Type B pancreatic cell (in vitro differentiated cells): ENCODE measurements at regions not wholly inside any gene's neighbourhood (a gene's known extent, or its start where the extent isn't known, plus 50 kb on each side); places are given as distances from the start of the nearest gene placed in this dataset.

ENCODE experiments used
- DNase-seq: peaks from one replicate; pipeline ENCODE4 v3.0.0; 2021; ENCODE audit warnings: mixed read lengths; ENCODE audit not compliant: unreplicated experiment; ENCODE audit errors: extremely low spot score
- H3K27ac Mint-ChIP-seq: 2 replicates; pipeline ENCODE4 v1.8.0; 2021; ENCODE audit warnings: mild to moderate bottlenecking, mixed read lengths
- H3K27me3 Mint-ChIP-seq: 2 replicates; pipeline ENCODE4 v1.8.0; 2021; ENCODE audit warnings: mixed read lengths
- H3K36me3 Mint-ChIP-seq: 2 replicates; pipeline ENCODE4 v1.8.0; 2021; ENCODE audit warnings: mixed read lengths
- H3K4me1 Mint-ChIP-seq: one replicate; pipeline ENCODE4 v1.8.0; 2021; ENCODE audit warnings: mixed read lengths; ENCODE audit not compliant: unreplicated experiment
- H3K4me3 Mint-ChIP-seq: 2 replicates; pipeline ENCODE4 v1.8.0; 2021; ENCODE audit warnings: mild to moderate bottlenecking, mixed read lengths
- H3K9me3 Mint-ChIP-seq: 2 replicates; pipeline ENCODE4 v1.8.0; 2021; ENCODE audit warnings: mixed read lengths
- TF ChIP-seq, protein P1 (sequence below): fragments of 200-600 bp; sonication (generic); conservative IDR thresholded peaks from 2 replicates; pipeline ENCODE4 v1.5.0; 2021; ENCODE audit warnings: antibody characterized with exemption, mild to moderate bottlenecking

DNA sequence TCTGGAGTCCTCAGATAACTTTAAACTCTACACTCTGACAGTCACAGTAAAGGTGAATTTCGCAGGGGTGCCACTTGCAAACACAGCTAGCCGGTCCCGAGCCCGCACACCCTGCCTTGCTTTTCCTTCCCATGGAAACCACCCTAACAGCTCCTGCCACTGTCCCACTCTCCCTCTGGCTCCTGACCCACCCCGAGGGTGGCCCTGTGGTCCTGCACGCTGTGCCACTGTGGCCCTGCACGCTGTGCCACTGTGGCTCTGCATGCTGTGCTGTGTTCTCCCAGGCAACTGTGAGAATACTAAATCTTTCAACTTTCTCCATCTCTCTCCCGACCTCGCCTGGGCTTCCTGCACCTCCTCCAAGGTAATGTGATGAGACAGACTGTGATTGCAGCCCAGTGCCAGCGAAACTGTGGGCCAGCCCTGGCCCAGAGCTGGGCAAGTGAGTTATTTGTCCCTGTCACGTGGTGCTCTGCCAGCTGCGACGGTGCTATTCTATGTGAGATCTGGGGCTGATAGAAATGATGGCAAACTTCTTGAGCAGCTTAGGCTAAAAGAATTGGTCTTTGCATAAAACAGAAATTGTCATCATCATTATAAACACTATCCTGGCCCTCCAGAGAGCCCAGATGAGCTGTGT, 63.4 kb upstream of the TARBP1 start:
- Mint-ChIP-seq H3K27ac (peak overlapping the region; percentile 34), H3K4me1 (peaks cover 70% of the 10 kb centered on the region), H3K9me3 (no peaks in the 10 kb centered on the region), H3K4me3 (no peak overlapping the region), H3K27me3 (no peaks in the 10 kb centered on the region), H3K36me3 (no peaks in the 10 kb centered on the region)
- TF ChIP-seq, protein P1, sequence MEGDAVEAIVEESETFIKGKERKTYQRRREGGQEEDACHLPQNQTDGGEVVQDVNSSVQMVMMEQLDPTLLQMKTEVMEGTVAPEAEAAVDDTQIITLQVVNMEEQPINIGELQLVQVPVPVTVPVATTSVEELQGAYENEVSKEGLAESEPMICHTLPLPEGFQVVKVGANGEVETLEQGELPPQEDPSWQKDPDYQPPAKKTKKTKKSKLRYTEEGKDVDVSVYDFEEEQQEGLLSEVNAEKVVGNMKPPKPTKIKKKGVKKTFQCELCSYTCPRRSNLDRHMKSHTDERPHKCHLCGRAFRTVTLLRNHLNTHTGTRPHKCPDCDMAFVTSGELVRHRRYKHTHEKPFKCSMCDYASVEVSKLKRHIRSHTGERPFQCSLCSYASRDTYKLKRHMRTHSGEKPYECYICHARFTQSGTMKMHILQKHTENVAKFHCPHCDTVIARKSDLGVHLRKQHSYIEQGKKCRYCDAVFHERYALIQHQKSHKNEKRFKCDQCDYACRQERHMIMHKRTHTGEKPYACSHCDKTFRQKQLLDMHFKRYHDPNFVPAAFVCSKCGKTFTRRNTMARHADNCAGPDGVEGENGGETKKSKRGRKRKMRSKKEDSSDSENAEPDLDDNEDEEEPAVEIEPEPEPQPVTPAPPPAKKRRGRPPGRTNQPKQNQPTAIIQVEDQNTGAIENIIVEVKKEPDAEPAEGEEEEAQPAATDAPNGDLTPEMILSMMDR, result no peak
- DNase-seq, result no peak

DNA sequence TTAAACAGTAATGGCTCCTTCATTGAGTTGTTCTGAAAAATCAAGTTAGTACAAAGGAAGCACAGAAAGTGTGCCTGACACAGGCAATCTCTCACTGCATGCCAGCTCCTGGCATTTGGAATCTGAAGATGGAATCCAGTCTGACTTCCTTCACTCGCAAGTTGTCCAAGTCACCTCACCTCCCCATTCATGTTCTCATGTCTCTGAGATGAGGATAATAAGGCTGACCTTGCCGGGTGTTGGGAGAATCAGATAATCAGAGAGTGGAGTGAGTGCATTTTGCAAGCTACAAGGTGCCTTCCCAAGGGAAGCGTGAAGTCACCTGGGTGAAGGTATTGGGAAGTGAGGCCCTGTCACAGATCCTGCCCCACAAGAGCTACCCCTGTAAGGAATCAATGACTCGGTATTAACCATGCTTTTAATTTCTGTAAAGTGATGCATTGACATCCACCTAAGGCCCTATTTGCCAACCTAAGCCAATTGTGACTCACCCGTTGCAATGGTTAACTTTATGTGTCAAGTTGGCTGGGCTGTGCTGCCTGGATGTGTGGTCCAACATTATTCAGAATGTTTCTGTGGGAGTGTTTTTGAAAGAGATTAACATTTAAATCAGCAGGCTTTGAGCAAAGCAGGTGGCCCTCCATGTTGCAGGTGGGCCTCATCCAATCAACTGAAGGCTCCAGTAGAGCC, 62.5 kb upstream of the TARBP1 start:
- Mint-ChIP-seq H3K4me3 (no peak overlapping the region), H3K4me1 (peaks cover 75% of the 10 kb centered on the region), H3K9me3 (no peaks in the 10 kb centered on the region), H3K27ac (peak overlapping the region; percentile 12), H3K27me3 (no peaks in the 10 kb centered on the region), H3K36me3 (no peaks in the 10 kb centered on the region)
- DNase-seq, result no peak
- TF ChIP-seq, protein P1, result no peak

DNA sequence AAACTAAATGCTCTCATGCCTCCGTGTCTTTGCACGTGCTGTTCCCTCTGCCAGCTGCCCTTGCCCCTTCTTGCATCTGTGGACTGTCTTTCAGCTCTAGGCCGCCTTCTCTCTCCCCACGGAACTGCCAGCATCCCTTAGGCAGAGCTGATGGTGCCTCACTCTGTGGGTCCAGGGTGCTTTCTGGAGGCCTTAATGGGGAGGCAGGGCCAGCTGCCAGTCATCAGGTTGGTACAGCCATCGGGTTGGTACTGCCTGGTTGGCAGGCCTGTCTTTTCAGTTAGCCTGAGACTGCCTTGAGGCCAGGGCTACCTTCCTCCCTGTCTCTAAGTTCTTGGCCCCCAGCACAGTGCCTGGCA, 61.4 kb upstream of the TARBP1 start:
- no peak overlapping the region for H3K4me3 Mint-ChIP-seq
- H3K27me3 Mint-ChIP-seq, result no peaks in the 10 kb centered on the region
- DNase-seq, result no peak
- H3K27ac Mint-ChIP-seq, result no peak overlapping the region
- no peaks in the 10 kb centered on the region for H3K36me3 Mint-ChIP-seq
- H3K4me1 Mint-ChIP-seq, result peaks cover 78% of the 10 kb centered on the region
- H3K9me3 Mint-ChIP-seq, result no peaks in the 10 kb centered on the region
- TF ChIP-seq, protein P1, result no peak

DNA sequence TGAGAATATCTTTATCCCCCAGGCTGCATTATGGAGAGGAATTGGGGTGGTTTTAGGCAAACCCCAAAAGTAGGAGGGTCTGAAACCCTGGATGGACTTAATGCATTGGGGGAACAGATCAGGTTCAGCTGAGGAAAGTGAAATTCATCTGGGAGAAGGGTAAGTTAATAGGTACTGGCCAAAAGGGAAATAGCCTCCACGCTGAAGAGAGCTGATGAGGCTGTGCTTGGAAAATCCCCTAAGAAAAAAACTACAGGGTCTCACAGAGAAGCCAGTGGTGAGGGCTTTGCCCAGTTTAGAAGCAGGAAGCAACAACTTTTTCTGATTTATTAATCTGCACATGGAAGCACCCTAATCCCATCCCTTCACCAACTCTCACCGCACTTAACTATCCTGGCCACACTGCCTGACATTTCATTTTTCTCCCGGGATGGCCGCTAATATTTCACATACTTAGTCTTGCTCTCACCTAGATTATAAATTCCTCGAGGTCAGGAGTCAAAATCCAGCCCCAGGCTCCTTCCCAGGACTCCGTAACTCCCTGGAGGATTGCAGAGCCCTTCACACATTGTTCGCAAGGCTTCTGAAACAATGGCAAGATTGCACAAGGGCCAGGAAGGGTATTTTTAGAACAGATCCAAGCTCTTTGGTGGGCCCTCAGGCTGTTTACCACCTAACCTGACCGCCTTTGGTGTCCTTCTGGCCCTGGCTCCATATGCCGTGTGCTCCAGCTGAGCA, 60.9 kb upstream of the TARBP1 start:
- Mint-ChIP-seq H3K36me3 (no peaks in the 10 kb centered on the region), H3K9me3 (no peaks in the 10 kb centered on the region), H3K27ac (peak overlapping the region; percentile 88), H3K4me3 (peak overlapping the region; percentile 37), H3K27me3 (no peaks in the 10 kb centered on the region), H3K4me1 (peaks cover 78% of the 10 kb centered on the region)
- TF ChIP-seq, protein P1, result no peak
- DNase-seq, result no peak

DNA sequence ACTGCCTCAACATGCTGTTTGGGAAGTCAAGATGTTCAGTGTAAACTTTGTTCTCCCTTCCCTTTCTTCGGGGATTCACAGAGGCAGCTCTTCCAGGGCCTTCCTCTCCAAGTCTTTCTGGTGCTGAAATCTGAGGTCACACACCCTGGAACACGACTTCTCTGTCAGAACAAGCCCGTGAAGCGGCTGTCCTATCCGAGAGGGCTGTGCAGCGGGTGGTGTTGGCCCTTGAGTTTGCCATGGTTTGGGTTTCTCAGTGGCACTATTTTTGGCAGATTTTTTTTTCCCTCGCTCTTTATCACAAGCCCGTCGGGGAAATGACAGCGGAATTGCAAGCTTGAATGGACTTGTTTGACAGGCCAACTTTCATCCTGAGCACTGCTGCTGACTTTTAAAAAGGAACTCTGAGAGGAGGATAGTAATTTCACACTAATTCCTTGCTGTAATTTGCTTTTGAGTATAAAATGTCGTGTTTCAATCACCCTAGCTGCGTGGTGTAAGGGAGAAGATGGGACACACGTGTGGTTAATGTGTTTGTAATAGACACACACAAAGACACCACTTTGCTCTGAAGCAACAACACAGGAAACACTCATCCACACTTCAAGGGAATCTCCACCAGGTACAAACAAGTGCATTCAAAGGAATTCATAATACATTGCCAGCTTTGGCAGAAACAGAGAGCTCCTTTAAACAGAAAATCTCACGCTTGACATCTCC, 60.1 kb upstream of the TARBP1 start:
- H3K9me3 Mint-ChIP-seq, result no peaks in the 10 kb centered on the region
- H3K4me1 Mint-ChIP-seq, result peaks cover 79% of the 10 kb centered on the region
- H3K27ac Mint-ChIP-seq, result peak overlapping the region; percentile 88
- TF ChIP-seq, protein P1, result no peak
- H3K4me3 Mint-ChIP-seq, result peak overlapping the region; percentile 13
- H3K36me3 Mint-ChIP-seq, result no peaks in the 10 kb centered on the region
- no peaks in the 10 kb centered on the region for H3K27me3 Mint-ChIP-seq
- DNase-seq, result no peak
